Loucy (cell line): ENCODE measurements at regions not wholly inside any gene's neighbourhood (a gene's known extent, or its start where the extent isn't known, plus 50 kb on each side); places are given as distances from the start of the nearest gene placed in this dataset.

Experiments
- EZH2phosphoT487 ChIP-seq: fragments of 200-600 bp; IDR thresholded peaks from 2 replicates; pipeline ENCODE4 v1.6.1; 2018; ENCODE audit warnings: antibody characterized with exemption, mild to moderate bottlenecking, moderate library complexity, borderline replicate concordance
- TF ChIP-seq, protein P1 (sequence below): fragments of 200-600 bp; sonication (generic); conservative IDR thresholded peaks from 2 replicates; pipeline ENCODE4 v1.5.1; 2014; ENCODE audit warnings: mild to moderate bottlenecking, antibody characterized with exemption, low read length

DNA sequence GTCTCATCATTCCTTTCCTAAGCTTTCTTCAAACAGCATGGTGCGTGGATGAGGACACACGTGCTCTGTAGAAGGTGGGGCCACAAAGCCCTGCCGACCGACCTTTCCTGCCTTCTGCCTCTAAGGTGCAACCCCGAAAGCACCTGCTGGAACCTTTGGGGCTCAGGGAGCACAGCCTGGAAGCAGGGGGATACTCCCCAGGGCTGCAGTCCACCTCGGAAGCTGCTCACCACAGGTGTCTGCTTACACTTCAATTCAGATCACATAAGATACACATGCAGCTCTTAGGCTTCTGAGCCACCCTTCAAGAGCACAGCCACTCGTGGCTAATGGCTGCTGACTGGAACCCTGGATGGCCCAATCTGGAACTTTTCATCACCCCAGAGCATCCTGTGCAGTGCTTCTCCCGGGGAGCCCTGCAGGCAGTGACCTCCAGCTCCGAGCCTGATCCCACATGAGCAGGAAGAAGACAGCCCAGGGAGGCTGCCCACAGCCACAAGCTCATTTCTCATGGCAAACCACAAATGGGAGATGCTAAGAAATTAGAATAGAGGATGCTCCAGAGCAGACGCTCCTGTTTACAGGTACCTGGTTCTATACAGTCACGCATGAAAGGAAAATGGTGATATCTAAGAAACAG, 162.3 kb upstream of the FOXF1 start:
- TF ChIP-seq, protein P1, sequence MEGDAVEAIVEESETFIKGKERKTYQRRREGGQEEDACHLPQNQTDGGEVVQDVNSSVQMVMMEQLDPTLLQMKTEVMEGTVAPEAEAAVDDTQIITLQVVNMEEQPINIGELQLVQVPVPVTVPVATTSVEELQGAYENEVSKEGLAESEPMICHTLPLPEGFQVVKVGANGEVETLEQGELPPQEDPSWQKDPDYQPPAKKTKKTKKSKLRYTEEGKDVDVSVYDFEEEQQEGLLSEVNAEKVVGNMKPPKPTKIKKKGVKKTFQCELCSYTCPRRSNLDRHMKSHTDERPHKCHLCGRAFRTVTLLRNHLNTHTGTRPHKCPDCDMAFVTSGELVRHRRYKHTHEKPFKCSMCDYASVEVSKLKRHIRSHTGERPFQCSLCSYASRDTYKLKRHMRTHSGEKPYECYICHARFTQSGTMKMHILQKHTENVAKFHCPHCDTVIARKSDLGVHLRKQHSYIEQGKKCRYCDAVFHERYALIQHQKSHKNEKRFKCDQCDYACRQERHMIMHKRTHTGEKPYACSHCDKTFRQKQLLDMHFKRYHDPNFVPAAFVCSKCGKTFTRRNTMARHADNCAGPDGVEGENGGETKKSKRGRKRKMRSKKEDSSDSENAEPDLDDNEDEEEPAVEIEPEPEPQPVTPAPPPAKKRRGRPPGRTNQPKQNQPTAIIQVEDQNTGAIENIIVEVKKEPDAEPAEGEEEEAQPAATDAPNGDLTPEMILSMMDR = no peak
- TF ChIP-seq EZH2phosphoT487 = no peak
